ES-I3 (cell line): ENCODE measurements at regions not wholly inside any gene's neighbourhood (a gene's known extent, or its start where the extent isn't known, plus 50 kb on each side); places are given as distances from the start of the nearest gene placed in this dataset.

Source experiments
- H3K36me3 ChIP-seq: 2 replicates; pipeline ENCODE4 v1.6.1; 2013; ENCODE audit warnings: mild to moderate bottlenecking, low read length, control low read depth, moderate library complexity; ENCODE audit not compliant: insufficient read depth
- H3K4me1 ChIP-seq: 2 replicates; pipeline ENCODE4 v1.6.1; 2013; ENCODE audit warnings: mild to moderate bottlenecking, control low read depth, low read length; ENCODE audit not compliant: insufficient read depth
- H3K9ac ChIP-seq: 2 replicates; pipeline ENCODE4 v1.6.1; 2013; ENCODE audit warnings: low read depth, mild to moderate bottlenecking, low read length, moderate library complexity
- H3K9me3 ChIP-seq: 2 replicates; pipeline ENCODE4 v1.6.1; 2013; ENCODE audit warnings: mild to moderate bottlenecking, low read length, moderate library complexity; ENCODE audit not compliant: control insufficient read depth, insufficient read depth

DNA sequence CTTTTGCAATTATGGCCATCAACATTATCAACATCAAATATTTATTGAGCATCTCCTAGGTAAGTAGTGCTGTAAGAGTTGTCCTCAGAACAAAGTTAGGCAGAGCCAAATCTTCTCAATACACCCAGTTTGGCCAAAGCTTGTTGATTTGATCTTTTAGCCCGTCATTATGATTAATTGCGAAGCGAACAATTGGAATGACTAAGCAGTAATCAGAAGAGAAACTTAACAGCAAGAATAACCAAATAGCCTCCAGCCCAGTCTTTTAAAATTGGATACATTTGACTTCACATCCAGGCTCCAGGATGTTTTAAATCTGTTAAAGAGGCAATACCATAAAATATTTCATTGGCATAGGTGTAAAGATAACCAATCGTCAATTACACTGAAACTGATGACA, 1156.0 kb downstream of the OLFM4 start:
- Histone ChIP-seq H3K4me1 (peaks cover 41% of the 10 kb centered on the region), H3K36me3 (no peaks in the 10 kb centered on the region), H3K9me3 (no peaks in the 10 kb centered on the region), H3K9ac (no peak overlapping the region)

DNA sequence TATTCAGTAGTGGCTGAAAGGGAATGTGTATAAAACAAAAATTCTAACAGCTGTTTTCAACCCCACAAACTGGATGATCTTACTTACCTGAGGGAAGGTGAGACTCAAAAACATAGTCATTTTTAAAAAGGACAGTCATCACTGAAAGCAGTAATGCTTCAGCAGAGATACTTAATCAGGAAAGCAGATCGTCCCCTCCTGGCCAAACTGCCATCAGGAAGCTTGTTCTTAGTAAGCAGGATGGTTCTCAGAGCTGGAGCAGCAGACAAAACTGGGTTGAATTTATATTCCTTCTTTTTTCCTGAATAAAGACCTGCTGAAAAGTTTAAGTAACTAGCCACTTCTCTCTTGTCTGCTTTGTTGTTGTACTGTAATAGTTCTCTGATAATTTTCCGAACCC, 1156.5 kb downstream of the OLFM4 start:
- Histone ChIP-seq H3K9me3 (no peaks in the 10 kb centered on the region), H3K36me3 (no peaks in the 10 kb centered on the region), H3K4me1 (peaks cover 45% of the 10 kb centered on the region), H3K9ac (no peak overlapping the region)

DNA sequence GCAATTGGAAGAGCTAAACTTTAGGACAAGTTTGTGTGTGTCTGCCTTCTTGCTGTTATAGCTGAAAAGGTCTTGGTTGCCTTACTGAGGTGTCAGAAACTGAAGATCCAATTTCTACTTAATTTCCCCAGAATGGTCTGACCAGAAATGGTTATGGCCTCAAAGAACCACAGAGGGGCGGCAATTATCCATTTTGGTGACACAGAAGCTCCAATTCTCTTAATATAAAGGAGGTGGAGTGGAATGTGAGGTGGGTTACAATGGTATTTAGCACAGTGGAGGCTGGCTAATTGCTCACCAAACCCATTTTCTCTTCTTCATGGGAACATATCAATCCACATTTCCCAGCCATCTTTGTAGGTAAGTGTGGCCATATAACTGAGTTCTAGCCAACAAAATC, 1157.2 kb downstream of the OLFM4 start:
- Histone ChIP-seq H3K36me3 (no peaks in the 10 kb centered on the region), H3K9me3 (no peaks in the 10 kb centered on the region), H3K9ac (no peak overlapping the region), H3K4me1 (peaks cover 42% of the 10 kb centered on the region)

DNA sequence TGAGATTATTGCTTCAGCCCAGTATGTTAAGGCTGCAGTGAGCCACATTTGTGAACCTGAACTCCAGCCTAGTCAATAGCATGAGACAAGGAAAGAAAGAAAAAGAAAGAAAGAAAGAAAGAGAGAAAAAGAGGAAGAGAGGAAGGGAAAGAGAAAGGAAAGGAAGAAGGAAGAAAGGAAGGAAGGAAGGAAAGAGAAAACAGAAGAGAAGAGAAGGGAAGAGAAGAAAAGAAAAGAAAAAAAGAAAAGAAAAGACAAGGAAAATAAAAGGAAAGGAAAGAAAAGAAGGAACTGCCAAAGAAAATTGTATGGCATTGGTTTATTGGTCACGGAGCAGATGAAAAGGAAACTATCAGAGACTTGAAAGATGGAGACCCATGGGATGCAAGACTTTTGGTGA, 1158.8 kb downstream of the OLFM4 start:
- Histone ChIP-seq H3K9me3 (no peaks in the 10 kb centered on the region), H3K4me1 (peaks cover 45% of the 10 kb centered on the region), H3K9ac (no peak overlapping the region), H3K36me3 (no peaks in the 10 kb centered on the region)

DNA sequence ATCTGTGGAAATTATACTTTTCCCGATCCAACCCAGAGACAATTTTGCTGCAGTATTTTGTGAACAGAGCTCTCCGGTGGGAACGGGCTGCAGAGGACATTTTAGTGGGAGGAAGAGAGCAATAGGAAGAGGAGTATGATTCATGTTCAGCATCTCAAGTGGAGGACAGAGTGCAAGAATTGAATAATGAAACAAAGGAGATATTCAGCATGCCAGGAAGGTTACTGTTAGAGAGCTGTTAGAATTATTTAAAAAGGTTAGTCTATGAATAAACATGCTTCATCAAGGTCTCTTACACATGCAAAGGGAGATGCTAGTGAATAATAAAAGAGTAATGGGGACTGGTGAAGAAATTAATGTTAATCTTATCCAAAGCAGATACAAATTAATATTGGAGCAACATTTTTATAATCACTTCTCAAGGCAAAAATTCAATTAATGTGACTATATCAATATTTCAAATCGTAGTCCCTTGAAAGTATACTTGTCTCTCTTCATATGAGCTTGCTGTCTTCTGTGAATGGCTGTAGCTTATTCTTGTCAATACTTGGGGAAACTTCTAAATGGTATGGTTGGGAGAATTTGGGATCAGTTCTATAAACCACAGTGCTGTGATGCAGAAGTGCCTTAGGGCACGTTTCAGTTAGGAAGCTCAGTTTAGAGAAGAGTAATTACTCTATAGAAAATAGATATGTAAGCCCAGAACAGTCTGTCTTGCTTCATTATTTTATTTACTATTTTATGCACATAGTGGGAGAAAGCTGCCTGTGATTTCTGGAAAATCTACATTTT, 1165.8 kb downstream of the OLFM4 start:
- H3K9me3 ChIP-seq: no peaks in the 10 kb centered on the region
- peak overlapping the region; percentile 13 for H3K9ac ChIP-seq
- no peaks in the 10 kb centered on the region for H3K36me3 ChIP-seq
- H3K4me1 ChIP-seq: peaks cover 42% of the 10 kb centered on the region

DNA sequence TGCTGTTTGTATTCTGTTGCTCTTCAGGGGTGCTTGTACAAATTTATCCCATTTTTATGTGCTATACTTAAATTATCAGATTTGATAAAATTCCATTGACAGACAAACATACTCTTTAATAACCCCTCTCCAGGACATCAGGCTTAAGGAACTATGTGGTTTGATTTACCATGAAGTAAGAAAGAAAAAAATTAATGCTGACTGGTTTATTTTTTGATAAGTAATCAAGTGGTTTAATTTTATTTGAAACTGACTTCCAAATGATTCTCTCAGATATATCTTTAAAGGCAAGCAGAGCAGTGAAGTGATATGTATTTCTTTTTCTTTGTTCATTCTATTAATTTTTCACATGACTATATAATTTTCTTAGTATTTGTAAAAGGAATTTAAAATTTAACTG, 1168.1 kb downstream of the OLFM4 start:
- Histone ChIP-seq H3K4me1 (peaks cover 40% of the 10 kb centered on the region), H3K9ac (no peak overlapping the region), H3K36me3 (no peaks in the 10 kb centered on the region), H3K9me3 (no peaks in the 10 kb centered on the region)

DNA sequence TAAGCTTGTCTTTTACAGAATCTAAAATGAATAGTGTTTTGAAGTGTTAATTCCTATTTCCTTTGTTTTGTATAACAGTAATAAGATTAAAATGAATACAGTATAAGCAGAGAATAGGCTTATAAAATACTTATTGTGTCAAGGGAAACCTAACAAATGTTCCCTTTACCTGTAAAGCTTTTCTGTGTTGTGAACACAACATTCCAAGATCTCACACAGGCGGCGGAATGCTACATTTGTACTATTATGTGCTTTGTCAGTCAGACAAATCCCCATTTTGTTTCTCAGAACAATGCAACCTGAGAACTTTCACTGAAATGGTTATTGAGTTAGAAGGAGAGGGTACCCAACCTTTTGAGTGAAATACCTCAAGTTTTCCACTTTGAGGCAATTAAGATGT, 1170.3 kb downstream of the OLFM4 start:
- no peaks in the 10 kb centered on the region for H3K36me3 ChIP-seq
- no peak overlapping the region; the same call in 1 of the 2 replicates for H3K9ac ChIP-seq
- no peaks in the 10 kb centered on the region for H3K9me3 ChIP-seq
- H3K4me1 ChIP-seq: peaks cover 28% of the 10 kb centered on the region

DNA sequence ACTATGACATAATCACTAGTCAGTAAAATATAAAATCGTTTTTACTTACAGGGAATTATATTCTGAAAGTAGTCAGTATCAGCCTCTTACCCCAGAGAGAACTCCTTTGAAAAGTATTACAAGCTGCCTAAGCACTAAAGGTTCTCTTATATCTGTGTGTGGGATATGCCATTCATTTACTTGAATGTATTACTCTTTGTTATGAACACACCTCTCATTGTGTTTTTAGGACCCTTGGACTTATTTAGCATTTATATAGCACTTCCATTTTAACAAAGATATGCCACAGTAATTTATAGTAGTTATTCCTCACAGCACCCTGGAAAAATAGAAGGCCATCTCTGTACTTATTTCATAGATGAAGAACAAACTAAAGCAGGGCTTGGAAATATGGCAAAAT, 1178.0 kb downstream of the OLFM4 start:
- Histone ChIP-seq H3K9me3 (no peaks in the 10 kb centered on the region), H3K36me3 (no peaks in the 10 kb centered on the region), H3K4me1 (peaks cover 24% of the 10 kb centered on the region), H3K9ac (no peak overlapping the region)

DNA sequence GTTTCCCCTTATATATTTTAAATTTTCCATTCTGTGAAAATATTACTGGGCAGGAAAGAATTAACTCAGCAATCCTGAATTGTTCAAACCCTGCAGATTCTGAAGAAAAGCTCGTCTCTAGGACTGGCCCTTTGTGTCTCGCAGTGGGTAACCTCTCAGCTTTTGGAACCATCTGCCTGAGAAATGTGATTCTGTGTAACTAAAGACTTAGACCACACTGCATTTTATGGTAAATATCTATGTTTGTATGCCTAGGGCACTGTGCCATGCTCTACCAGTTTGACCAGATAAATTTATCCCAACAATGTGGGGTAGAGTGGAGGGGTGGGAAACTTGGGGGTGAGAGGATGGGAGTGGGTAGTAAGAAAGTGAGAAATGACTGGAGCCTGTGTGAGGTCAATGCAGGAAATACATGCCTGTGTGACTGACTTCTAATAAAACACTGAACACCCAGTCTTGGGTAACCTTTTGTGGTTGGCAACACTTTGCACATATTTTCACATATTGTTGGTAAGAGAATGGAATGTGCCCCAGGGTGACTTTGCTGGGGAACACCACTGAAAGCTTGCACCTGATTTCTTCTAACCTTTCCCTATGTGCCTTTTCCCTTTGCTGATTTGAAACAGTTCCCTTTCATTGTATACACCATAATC, 1181.9 kb downstream of the OLFM4 start:
- Histone ChIP-seq H3K9me3 (no peaks in the 10 kb centered on the region), H3K9ac (no peak overlapping the region), H3K36me3 (no peaks in the 10 kb centered on the region), H3K4me1 (peaks cover 24% of the 10 kb centered on the region)

DNA sequence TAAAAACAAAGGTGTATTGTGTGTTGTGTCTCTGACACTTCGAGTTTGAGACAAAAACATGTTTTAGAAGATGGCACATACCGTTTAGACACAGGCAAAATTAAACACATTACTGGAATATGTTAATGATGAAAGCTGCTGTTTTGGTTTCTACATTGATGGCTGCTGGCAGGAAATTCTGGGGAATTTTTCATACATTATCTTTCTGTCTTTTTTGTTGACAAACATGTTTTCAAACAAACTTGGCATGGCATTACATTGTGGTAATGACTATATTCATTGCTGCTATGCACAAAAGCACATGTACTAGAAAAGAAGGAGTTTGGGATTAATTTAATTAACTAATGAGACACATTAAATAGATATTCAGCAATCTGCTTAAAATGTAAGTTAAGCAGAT, 1187.6 kb downstream of the OLFM4 start:
- H3K9me3 ChIP-seq: peaks cover 11% of the 10 kb centered on the region; the same call in 1 of the 2 replicates
- H3K4me1 ChIP-seq: no peaks in the 10 kb centered on the region
- H3K36me3 ChIP-seq: no peaks in the 10 kb centered on the region
- no peak overlapping the region for H3K9ac ChIP-seq

DNA sequence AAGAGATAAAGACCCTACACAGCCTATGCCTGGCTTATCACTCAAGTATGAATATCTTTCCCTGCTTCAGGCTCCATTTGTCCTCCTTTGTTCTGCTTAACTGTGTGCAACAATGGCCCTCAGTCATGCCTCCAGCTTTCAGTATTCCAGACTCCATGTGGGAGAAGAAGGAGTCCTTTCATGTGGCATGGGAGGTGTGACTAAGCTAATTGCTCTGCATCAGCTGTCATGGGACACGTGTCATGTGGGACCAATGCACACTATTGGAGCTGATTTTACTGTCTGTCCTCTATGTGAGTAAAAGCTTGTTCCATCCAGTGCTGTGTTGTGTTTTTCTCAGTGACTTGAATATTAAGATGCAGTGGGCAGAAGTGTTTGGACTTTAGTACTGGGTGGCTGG, 1198.3 kb downstream of the OLFM4 start:
- Histone ChIP-seq H3K36me3 (no peaks in the 10 kb centered on the region), H3K9ac (no peak overlapping the region), H3K9me3 (no peaks in the 10 kb centered on the region), H3K4me1 (peaks cover 2% of the 10 kb centered on the region; the same call in 1 of the 2 replicates)

DNA sequence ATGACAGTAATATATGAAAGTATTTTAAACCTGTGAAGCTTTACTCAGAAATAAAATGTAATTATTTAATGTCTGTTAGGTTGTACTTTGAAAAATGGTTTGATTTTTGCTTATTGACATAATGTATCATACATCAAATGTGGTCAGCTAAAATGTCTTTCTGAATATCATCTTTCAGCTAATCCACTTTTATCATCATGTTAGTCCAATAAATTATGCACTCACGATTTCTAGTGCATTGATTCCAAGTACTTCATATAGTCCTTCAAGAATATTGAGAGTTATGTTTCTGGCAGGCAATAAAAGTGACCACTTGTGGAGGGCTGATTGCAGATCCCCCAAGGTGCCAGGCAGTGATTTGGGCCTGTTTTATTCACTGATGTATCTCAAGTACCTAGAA, 1204.1 kb downstream of the OLFM4 start:
- H3K9me3 ChIP-seq: no peaks in the 10 kb centered on the region
- peaks cover 2% of the 10 kb centered on the region; the same call in 1 of the 2 replicates for H3K4me1 ChIP-seq
- no peaks in the 10 kb centered on the region for H3K36me3 ChIP-seq
- H3K9ac ChIP-seq: no peak overlapping the region

DNA sequence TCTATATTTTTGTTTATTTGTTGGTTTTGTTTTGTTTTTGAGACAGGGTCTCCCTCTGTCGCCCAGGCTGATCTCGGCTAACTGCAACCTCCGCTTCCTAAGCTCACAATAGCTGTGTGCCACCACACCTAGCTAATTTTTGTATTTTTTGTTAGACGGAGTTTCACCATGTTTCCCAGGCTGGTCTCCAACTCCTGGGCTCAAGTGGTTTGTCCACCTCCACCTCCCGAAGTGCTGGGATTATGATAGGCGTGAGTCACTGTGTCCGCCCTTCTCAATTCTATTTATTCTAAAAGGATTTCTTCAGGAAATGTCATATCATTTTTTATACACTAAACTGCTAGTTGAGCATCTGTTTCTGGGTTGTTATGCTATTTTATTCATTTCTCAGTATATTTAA, 1206.0 kb downstream of the OLFM4 start:
- Histone ChIP-seq H3K9me3 (no peaks in the 10 kb centered on the region), H3K36me3 (no peaks in the 10 kb centered on the region), H3K9ac (no peak overlapping the region), H3K4me1 (peaks cover 2% of the 10 kb centered on the region; the same call in 1 of the 2 replicates)

DNA sequence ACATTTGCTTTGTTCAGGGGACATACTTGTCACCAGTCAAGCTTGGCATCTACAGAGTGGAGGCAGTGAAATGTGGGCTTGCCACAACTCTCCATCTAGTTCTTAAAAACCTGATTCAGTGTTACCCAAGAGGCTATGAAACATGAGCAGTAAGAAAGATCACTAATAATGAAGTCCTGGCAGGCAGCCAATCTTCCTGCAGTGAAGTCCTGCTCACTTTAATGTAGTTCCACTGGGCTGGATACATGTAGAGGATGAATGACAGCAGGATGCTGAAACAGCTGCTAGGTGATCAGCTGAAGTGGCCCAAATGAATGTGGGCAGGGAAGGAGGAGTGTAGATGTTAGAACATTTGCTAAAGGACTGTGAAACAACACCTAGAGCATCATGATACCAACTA, 1213.1 kb downstream of the OLFM4 start:
- no peaks in the 10 kb centered on the region for H3K4me1 ChIP-seq
- H3K9ac ChIP-seq: no peak overlapping the region
- H3K36me3 ChIP-seq: no peaks in the 10 kb centered on the region
- H3K9me3 ChIP-seq: no peaks in the 10 kb centered on the region

DNA sequence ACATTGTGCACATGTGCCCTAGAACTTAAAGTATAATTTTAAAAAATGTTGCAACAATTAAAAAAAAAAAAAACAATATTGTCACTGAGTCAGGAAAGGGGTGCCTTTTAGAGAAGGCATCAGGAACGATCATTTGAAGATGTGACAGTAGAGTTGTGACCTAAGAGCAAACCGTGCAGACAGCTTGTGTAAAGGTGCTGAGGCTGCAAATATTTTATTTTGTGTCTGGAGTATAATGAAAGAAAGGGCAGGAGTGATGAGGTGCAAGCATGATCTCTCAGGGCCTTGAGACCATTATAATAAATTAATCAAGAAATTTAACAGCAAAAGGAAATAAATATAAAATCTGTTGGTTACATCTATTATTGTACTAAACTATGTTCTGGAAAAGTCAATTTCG, 1219.7 kb downstream of the OLFM4 start:
- Histone ChIP-seq H3K9ac (no peak overlapping the region), H3K4me1 (peaks cover 31% of the 10 kb centered on the region), H3K9me3 (no peaks in the 10 kb centered on the region; the same call in 1 of the 2 replicates), H3K36me3 (no peaks in the 10 kb centered on the region)
